ENCODE measurements at regions not wholly inside any gene's neighbourhood (a gene's known extent, or its start where the extent isn't known, plus 50 kb on each side); places are given as distances from the start of the nearest gene placed in this dataset.

- TF ChIP-seq ZC3H10 (CRISPR knock-in tag; IDR thresholded peaks at IDR 0.05) (no peak), CSDC2 (CRISPR knock-in tag; IDR thresholded peaks at IDR 0.05) (no peak), ISL1 (CRISPR knock-in tag; IDR thresholded peaks at IDR 0.05) (no peak), BACH2 (CRISPR knock-in tag; IDR thresholded peaks at IDR 0.05; ENCODE audit: borderline replicate concordance) (no peak)
- TF ChIP-seq, protein P1, sequence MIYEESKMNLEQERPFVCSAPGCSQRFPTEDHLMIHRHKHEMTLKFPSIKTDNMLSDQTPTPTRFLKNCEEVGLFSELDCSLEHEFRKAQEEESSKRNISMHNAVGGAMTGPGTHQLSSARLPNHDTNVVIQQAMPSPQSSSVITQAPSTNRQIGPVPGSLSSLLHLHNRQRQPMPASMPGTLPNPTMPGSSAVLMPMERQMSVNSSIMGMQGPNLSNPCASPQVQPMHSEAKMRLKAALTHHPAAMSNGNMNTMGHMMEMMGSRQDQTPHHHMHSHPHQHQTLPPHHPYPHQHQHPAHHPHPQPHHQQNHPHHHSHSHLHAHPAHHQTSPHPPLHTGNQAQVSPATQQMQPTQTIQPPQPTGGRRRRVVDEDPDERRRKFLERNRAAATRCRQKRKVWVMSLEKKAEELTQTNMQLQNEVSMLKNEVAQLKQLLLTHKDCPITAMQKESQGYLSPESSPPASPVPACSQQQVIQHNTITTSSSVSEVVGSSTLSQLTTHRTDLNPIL (CRISPR knock-in tag; IDR thresholded peaks at IDR 0.05; ENCODE audit: low read depth) = no peak
Observed at GRCh38 chr5:165521816-165522610, 2016.6 kb downstream of the MAT2B start (continued).

DNA sequence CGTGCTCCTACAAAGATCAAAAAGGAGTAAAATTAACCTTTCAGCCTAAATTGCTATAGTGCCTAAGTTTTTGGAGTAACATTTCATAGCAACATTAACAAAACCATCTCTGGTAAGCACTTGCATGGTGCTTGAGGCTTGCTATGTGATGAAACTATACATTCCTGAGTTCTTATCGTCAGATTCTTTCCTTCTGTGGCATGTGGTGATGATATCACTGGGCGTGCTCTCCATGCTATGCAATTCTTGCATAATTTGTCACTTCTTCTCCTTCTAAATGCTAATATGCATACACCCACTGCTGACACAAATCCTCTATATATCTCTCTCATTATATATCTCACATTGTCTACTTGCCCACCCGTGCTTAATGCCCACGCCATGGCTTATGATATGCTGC is 2019.9 kb downstream of the MAT2B start:
- TF ChIP-seq CSDC2 (CRISPR knock-in tag; IDR thresholded peaks at IDR 0.05) (no peak), TCF4 (CRISPR knock-in tag; IDR thresholded peaks at IDR 0.05; ENCODE audit: borderline replicate concordance) (no peak), ZFP30 (CRISPR knock-in tag; IDR thresholded peaks at IDR 0.05) (no peak), ZC3H10 (CRISPR knock-in tag; IDR thresholded peaks at IDR 0.05) (no peak), BACH2 (CRISPR knock-in tag; IDR thresholded peaks at IDR 0.05; ENCODE audit: borderline replicate concordance) (no peak), SNAI2 (CRISPR knock-in tag; IDR thresholded peaks at IDR 0.05) (no peak), ISL1 (CRISPR knock-in tag; IDR thresholded peaks at IDR 0.05) (no peak), OSR1 (CRISPR knock-in tag; IDR thresholded peaks at IDR 0.05) (no peak), ZNF70 (CRISPR knock-in tag; IDR thresholded peaks at IDR 0.05) (no peak), PPARA (CRISPR knock-in tag; IDR thresholded peaks at IDR 0.05; ENCODE audit: borderline replicate concordance) (no peak), POU6F1 (CRISPR knock-in tag; IDR thresholded peaks at IDR 0.05; ENCODE audit: borderline replicate concordance, low read depth) (no peak), PATZ1 (CRISPR knock-in tag; IDR thresholded peaks at IDR 0.05; ENCODE audit: borderline replicate concordance) (no peak), ZNF8 (CRISPR knock-in tag; IDR thresholded peaks at IDR 0.05) (no peak), ZNF565 (CRISPR knock-in tag; conservative IDR thresholded peaks at IDR 0.05; ENCODE audit: low read depth) (no peak)
- TF ChIP-seq, protein P2, sequence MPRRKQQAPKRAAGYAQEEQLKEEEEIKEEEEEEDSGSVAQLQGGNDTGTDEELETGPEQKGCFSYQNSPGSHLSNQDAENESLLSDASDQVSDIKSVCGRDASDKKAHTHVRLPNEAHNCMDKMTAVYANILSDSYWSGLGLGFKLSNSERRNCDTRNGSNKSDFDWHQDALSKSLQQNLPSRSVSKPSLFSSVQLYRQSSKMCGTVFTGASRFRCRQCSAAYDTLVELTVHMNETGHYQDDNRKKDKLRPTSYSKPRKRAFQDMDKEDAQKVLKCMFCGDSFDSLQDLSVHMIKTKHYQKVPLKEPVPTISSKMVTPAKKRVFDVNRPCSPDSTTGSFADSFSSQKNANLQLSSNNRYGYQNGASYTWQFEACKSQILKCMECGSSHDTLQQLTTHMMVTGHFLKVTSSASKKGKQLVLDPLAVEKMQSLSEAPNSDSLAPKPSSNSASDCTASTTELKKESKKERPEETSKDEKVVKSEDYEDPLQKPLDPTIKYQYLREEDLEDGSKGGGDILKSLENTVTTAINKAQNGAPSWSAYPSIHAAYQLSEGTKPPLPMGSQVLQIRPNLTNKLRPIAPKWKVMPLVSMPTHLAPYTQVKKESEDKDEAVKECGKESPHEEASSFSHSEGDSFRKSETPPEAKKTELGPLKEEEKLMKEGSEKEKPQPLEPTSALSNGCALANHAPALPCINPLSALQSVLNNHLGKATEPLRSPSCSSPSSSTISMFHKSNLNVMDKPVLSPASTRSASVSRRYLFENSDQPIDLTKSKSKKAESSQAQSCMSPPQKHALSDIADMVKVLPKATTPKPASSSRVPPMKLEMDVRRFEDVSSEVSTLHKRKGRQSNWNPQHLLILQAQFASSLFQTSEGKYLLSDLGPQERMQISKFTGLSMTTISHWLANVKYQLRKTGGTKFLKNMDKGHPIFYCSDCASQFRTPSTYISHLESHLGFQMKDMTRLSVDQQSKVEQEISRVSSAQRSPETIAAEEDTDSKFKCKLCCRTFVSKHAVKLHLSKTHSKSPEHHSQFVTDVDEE (CRISPR knock-in tag; IDR thresholded peaks at IDR 0.05) = no peak
- TF ChIP-seq, protein P1 (CRISPR knock-in tag; IDR thresholded peaks at IDR 0.05; ENCODE audit: low read depth) = no peak
- TF ChIP-seq, protein P3, sequence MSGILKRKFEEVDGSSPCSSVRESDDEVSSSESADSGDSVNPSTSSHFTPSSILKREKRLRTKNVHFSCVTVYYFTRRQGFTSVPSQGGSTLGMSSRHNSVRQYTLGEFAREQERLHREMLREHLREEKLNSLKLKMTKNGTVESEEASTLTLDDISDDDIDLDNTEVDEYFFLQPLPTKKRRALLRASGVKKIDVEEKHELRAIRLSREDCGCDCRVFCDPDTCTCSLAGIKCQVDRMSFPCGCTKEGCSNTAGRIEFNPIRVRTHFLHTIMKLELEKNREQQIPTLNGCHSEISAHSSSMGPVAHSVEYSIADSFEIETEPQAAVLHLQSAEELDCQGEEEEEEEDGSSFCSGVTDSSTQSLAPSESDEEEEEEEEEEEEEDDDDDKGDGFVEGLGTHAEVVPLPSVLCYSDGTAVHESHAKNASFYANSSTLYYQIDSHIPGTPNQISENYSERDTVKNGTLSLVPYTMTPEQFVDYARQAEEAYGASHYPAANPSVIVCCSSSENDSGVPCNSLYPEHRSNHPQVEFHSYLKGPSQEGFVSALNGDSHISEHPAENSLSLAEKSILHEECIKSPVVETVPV (CRISPR knock-in tag; IDR thresholded peaks at IDR 0.05) = no peak
- ATAC-seq = no peak

- no peak for ATAC-seq
- TF ChIP-seq ESRRG (CRISPR knock-in tag; IDR thresholded peaks at IDR 0.05) = no peak
- no peak for TF ChIP-seq ARNTL (CRISPR knock-in tag; IDR thresholded peaks at IDR 0.05; ENCODE audit: borderline replicate concordance, low read depth)
- TF ChIP-seq RARB (CRISPR knock-in tag; IDR thresholded peaks at IDR 0.05) = no peak
- no peak for TF ChIP-seq BACH2 (CRISPR knock-in tag; IDR thresholded peaks at IDR 0.05; ENCODE audit: borderline replicate concordance)
- no peak for TF ChIP-seq TOX (CRISPR knock-in tag; IDR thresholded peaks at IDR 0.05; ENCODE audit: borderline replicate concordance)
- TF ChIP-seq ZFP30 (CRISPR knock-in tag; IDR thresholded peaks at IDR 0.05) = no peak
- TF ChIP-seq ZNF8 (CRISPR knock-in tag; IDR thresholded peaks at IDR 0.05) = no peak
- TF ChIP-seq SNAI2 (CRISPR knock-in tag; IDR thresholded peaks at IDR 0.05) = no peak
- TF ChIP-seq, protein P1 (CRISPR knock-in tag; IDR thresholded peaks at IDR 0.05; ENCODE audit: low read depth) = no peak
- TF ChIP-seq OSR1 (CRISPR knock-in tag; IDR thresholded peaks at IDR 0.05) = no peak
- TF ChIP-seq CSDC2 (CRISPR knock-in tag; IDR thresholded peaks at IDR 0.05) = no peak
- no peak for TF ChIP-seq GLIS3 (CRISPR knock-in tag; IDR thresholded peaks at IDR 0.05)
- no peak for TF ChIP-seq PATZ1 (CRISPR knock-in tag; IDR thresholded peaks at IDR 0.05; ENCODE audit: borderline replicate concordance)
Observed at GRCh38 chr5:165526357-165526756, 2020.9 kb downstream of the MAT2B start.

All from SK-N-SH treated with all-trans-retinoic acid at 6 μM for 48 hours (cell line).